ENCODE measurements at regions not wholly inside any gene's neighbourhood (a gene's known extent, or its start where the extent isn't known, plus 50 kb on each side); places are given as distances from the start of the nearest gene placed in this dataset.

GRCh38 chr18:2390158-2390557 lies 181.1 kb downstream of the METTL4 start (continued):
- TF ChIP-seq ARID4B (CRISPR knock-in tag; IDR thresholded peaks at IDR 0.05; ENCODE audit: borderline replicate concordance) (no peak), ZNF281 (CRISPR knock-in tag; IDR thresholded peaks at IDR 0.05) (no peak), EMX1 (CRISPR knock-in tag; IDR thresholded peaks at IDR 0.05) (no peak), JUN (CRISPR knock-in tag; IDR thresholded peaks at IDR 0.05) (no peak)

- ATAC-seq = no peak
- Mint-ChIP-seq H3K4me3 (no peak overlapping the region), H3K27me3 (ENCODE audit: low read depth) (no peaks in the 10 kb centered on the region), H3K27ac (no peak overlapping the region), H3K36me3 (peaks cover 6% of the 10 kb centered on the region; the same call in 1 of the 2 replicates), H3K4me1 (no peaks in the 10 kb centered on the region), H3K9me3 (peaks cover 21% of the 10 kb centered on the region)
- TF ChIP-seq MXD4 (CRISPR knock-in tag; IDR thresholded peaks at IDR 0.05; ENCODE audit: borderline replicate concordance) (no peak), ZNF396 (CRISPR knock-in tag; IDR thresholded peaks at IDR 0.05; ENCODE audit: borderline replicate concordance) (no peak), MLX (CRISPR knock-in tag; IDR thresholded peaks at IDR 0.05) (no peak), IRF2 (CRISPR knock-in tag; IDR thresholded peaks at IDR 0.05; ENCODE audit: borderline replicate concordance, low read depth) (no peak), AFF4 (CRISPR knock-in tag; IDR thresholded peaks at IDR 0.05; ENCODE audit: borderline replicate concordance) (no peak)
- no peak for DNase-seq (ENCODE audit: low spot score)
- CTCF ChIA-PET = no interaction called here
- POLR2A ChIA-PET = no interaction called here
Measured at GRCh38 chr18:2391470-2391869, 179.8 kb downstream of the METTL4 start.

DNA sequence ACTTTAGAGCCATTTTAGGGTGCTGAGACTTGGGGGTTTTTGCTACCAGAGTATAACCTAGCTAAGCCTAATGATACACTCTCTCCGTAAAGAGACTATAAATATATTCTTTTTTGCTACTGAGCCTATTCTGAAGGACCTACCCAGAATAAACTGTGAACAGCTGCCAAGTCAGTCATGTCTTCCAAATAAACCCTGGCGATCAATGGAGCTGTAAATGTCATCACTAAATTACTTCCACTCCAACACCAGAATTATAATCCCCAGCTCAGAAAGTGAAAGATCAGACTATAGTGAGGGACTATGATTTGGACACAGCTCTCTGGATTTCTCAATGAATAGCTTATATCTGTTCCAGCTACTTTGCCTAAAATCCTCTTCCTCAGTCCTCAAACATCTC lies 178.9 kb downstream of the METTL4 start:
- Mint-ChIP-seq H3K4me3 (no peak overlapping the region), H3K9me3 (peaks cover 14% of the 10 kb centered on the region), H3K27me3 (ENCODE audit: low read depth) (no peaks in the 10 kb centered on the region), H3K36me3 (peaks cover 2% of the 10 kb centered on the region; the same call in 1 of the 2 replicates), H3K4me1 (no peaks in the 10 kb centered on the region), H3K27ac (no peak overlapping the region)
- POLR2A ChIA-PET = no interaction called here
- ATAC-seq (no peak), DNase-seq (ENCODE audit: low spot score) (no peak)
- CTCF ChIA-PET = no interaction called here
- TF ChIP-seq, protein P1, sequence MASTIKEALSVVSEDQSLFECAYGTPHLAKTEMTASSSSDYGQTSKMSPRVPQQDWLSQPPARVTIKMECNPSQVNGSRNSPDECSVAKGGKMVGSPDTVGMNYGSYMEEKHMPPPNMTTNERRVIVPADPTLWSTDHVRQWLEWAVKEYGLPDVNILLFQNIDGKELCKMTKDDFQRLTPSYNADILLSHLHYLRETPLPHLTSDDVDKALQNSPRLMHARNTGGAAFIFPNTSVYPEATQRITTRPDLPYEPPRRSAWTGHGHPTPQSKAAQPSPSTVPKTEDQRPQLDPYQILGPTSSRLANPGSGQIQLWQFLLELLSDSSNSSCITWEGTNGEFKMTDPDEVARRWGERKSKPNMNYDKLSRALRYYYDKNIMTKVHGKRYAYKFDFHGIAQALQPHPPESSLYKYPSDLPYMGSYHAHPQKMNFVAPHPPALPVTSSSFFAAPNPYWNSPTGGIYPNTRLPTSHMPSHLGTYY (CRISPR knock-in tag; IDR thresholded peaks at IDR 0.05) = no peak
- no peak for TF ChIP-seq EMX1 (CRISPR knock-in tag; IDR thresholded peaks at IDR 0.05)
- TF ChIP-seq, protein P2, sequence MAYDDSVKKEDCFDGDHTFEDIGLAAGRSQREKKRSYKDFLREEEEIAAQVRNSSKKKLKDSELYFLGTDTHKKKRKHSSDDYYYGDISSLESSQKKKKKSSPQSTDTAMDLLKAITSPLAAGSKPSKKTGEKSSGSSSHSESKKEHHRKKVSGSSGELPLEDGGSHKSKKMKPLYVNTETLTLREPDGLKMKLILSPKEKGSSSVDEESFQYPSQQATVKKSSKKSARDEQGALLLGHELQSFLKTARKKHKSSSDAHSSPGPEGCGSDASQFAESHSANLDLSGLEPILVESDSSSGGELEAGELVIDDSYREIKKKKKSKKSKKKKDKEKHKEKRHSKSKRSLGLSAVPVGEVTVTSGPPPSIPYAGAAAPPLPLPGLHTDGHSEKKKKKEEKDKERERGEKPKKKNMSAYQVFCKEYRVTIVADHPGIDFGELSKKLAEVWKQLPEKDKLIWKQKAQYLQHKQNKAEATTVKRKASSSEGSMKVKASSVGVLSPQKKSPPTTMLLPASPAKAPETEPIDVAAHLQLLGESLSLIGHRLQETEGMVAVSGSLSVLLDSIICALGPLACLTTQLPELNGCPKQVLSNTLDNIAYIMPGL (CRISPR knock-in tag; IDR thresholded peaks at IDR 0.05) = no peak
- TF ChIP-seq, protein P3, sequence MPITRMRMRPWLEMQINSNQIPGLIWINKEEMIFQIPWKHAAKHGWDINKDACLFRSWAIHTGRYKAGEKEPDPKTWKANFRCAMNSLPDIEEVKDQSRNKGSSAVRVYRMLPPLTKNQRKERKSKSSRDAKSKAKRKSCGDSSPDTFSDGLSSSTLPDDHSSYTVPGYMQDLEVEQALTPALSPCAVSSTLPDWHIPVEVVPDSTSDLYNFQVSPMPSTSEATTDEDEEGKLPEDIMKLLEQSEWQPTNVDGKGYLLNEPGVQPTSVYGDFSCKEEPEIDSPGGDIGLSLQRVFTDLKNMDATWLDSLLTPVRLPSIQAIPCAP (CRISPR knock-in tag; IDR thresholded peaks at IDR 0.05) = no peak
- TF ChIP-seq, protein P4, sequence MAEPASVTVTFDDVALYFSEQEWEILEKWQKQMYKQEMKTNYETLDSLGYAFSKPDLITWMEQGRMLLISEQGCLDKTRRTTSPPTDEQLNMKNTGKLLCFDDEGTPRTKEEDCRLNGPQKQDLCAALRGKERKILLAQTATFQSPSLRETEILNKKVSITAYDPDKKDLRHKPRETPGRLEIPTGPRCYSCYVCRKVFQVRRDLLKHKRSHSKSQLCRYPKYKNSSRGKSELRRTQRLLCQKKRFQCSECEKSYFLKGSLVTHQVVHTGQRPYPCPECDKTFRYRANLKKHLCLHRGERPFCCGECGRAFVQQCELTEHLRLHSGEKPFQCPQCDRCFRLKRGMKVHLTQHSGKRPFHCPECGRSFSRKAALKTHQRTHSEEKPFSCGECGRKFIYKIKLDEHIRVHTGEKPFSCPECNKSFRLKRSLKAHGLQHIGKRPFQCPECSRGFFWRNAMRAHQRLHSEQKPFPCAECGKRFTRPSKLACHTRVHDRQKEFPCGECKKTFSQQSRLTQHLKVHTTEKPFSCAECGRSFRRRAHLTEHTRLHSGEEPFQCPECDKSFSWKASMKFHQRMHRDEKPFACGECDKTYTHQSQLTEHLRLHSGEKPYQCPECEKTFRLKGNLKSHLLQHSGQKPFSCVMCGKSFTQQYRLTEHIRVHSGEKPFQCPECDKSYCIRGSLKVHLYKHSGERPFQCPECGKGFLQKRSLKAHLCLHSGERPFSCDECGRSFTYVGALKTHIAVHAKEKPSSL (CRISPR knock-in tag; conservative IDR thresholded peaks at IDR 0.05) = no peak

Data from WTC11 (cell line).